ENCODE measurements at regions not wholly inside any gene's neighbourhood (a gene's known extent, or its start where the extent isn't known, plus 50 kb on each side); places are given as distances from the start of the nearest gene placed in this dataset.

DNA sequence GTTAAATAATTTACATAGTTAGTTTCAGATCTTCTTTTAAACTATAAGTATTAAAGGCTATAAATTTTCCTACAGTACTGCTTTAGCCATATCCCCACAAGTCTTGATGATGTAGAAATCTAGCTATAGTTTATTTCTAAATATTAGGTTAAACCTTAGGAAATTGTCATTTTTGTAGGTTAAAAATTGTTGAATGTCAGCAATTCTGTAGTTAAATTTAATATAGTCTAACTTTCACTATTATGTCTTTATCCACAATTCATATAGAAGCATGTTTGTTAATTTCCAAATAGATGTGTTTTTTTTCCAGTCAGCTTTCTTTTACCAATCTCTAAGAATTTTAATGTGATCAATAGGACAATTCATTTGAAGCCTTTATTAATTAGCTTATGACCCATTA is 199.7 kb downstream of the ETAA1 start:
- no peak overlapping the region for H3K4me3 Mint-ChIP-seq (ENCODE audit: unreplicated experiment)
- H3K9me3 Mint-ChIP-seq (ENCODE audit: unreplicated experiment): peaks cover 41% of the 10 kb centered on the region
- peaks cover 18% of the 10 kb centered on the region for H3K4me1 Mint-ChIP-seq (ENCODE audit: unreplicated experiment)
- no peaks in the 10 kb centered on the region for H3K27me3 Mint-ChIP-seq (ENCODE audit: unreplicated experiment)
- peaks cover 1% of the 10 kb centered on the region for H3K36me3 Mint-ChIP-seq (ENCODE audit: unreplicated experiment)
- no peak overlapping the region for H3K27ac Mint-ChIP-seq (ENCODE audit: unreplicated experiment)
- TF ChIP-seq, protein P1, sequence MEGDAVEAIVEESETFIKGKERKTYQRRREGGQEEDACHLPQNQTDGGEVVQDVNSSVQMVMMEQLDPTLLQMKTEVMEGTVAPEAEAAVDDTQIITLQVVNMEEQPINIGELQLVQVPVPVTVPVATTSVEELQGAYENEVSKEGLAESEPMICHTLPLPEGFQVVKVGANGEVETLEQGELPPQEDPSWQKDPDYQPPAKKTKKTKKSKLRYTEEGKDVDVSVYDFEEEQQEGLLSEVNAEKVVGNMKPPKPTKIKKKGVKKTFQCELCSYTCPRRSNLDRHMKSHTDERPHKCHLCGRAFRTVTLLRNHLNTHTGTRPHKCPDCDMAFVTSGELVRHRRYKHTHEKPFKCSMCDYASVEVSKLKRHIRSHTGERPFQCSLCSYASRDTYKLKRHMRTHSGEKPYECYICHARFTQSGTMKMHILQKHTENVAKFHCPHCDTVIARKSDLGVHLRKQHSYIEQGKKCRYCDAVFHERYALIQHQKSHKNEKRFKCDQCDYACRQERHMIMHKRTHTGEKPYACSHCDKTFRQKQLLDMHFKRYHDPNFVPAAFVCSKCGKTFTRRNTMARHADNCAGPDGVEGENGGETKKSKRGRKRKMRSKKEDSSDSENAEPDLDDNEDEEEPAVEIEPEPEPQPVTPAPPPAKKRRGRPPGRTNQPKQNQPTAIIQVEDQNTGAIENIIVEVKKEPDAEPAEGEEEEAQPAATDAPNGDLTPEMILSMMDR (IDR thresholded peaks at IDR 0.05): no peak
- no peak for DNase-seq (ENCODE audit: extremely low spot score, unreplicated experiment)

DNA sequence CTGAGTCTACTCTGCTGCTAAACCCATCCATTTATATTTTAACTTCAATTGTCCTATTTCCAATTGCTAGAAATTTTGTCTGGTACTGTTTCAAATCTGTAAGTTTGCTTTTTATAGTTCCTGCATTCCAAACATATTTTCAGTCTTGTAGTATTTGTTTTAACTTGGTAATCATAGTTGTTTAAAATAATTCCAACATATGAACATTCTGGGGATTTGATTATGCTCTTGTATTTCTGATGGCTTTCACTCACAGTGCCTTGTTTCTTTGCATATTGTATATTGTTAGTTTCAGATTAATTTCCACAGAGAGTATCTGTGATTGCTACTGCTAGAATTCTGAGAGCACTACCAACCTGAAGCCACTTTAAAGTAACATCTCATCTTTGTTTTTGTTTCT is 202.4 kb downstream of the ETAA1 start:
- DNase-seq (ENCODE audit: extremely low spot score, unreplicated experiment): no peak
- H3K27me3 Mint-ChIP-seq (ENCODE audit: unreplicated experiment): no peaks in the 10 kb centered on the region
- TF ChIP-seq, protein P1 (IDR thresholded peaks at IDR 0.05): no peak
- H3K27ac Mint-ChIP-seq (ENCODE audit: unreplicated experiment): peak overlapping the region; percentile 15
- H3K9me3 Mint-ChIP-seq (ENCODE audit: unreplicated experiment): peaks cover 27% of the 10 kb centered on the region
- peaks cover 1% of the 10 kb centered on the region for H3K36me3 Mint-ChIP-seq (ENCODE audit: unreplicated experiment)
- peaks cover 18% of the 10 kb centered on the region for H3K4me1 Mint-ChIP-seq (ENCODE audit: unreplicated experiment)
- H3K4me3 Mint-ChIP-seq (ENCODE audit: unreplicated experiment): no peak overlapping the region

DNA sequence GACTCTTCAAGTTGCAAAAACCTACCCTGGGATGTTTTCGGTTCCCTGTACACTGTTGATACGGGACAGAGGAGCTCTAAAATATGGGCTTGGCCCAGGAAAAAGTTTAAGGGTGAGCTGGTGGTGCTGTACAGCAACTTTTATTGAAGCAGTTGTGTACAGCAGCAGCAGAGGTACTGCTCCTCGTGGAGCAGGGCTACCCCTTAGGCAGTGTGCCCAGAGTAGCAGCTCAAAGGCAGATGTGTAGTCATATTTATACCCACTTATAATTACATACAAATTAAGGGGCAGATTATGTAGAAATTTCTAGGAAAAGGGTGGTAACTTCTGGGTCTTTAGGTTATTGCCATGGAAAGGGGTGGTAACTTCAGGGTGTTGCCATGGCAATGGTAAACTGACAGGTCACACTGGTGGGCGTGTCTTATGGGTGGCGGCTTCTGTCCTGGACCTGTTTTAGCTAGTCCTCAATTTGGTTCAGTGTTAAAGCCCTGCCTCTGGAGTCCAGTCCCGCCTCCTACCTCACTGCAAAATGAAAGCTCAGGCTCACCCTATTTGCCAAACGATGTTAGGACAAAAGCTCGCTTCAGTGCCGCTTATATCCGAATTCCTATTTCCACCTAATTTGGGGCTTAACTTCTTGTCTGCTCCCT is 203.2 kb downstream of the ETAA1 start:
- Mint-ChIP-seq H3K27me3 (ENCODE audit: unreplicated experiment) (no peaks in the 10 kb centered on the region), H3K9me3 (ENCODE audit: unreplicated experiment) (peaks cover 27% of the 10 kb centered on the region), H3K4me1 (ENCODE audit: unreplicated experiment) (peaks cover 18% of the 10 kb centered on the region), H3K27ac (ENCODE audit: unreplicated experiment) (peak overlapping the region; percentile 15), H3K36me3 (ENCODE audit: unreplicated experiment) (peaks cover 1% of the 10 kb centered on the region), H3K4me3 (ENCODE audit: unreplicated experiment) (no peak overlapping the region)
- TF ChIP-seq, protein P1 (IDR thresholded peaks at IDR 0.05): no peak
- no peak for DNase-seq (ENCODE audit: extremely low spot score, unreplicated experiment)

DNA sequence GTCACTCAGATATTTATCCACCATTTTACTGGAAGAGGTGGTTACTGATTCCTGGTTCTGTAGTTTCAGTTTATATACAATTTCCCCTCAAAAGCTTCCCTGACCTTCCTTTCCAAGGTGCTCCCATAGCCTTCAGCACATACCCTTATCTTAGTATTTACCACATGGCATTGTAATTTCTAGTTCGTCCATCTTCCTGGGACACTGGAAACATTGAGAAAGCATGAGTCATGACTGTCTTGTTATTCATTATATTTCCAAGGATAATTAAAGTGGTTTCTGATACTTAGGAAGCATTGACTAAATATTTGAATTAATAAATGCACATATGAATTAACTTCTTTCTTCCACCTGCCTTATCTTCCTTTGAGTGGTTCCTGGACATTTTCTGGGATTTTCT is 203.8 kb downstream of the ETAA1 start:
- H3K4me3 Mint-ChIP-seq (ENCODE audit: unreplicated experiment): no peak overlapping the region
- no peaks in the 10 kb centered on the region for H3K36me3 Mint-ChIP-seq (ENCODE audit: unreplicated experiment)
- no peaks in the 10 kb centered on the region for H3K27me3 Mint-ChIP-seq (ENCODE audit: unreplicated experiment)
- no peak for DNase-seq (ENCODE audit: extremely low spot score, unreplicated experiment)
- TF ChIP-seq, protein P1 (IDR thresholded peaks at IDR 0.05): no peak
- H3K4me1 Mint-ChIP-seq (ENCODE audit: unreplicated experiment): peaks cover 18% of the 10 kb centered on the region
- H3K27ac Mint-ChIP-seq (ENCODE audit: unreplicated experiment): no peak overlapping the region
- H3K9me3 Mint-ChIP-seq (ENCODE audit: unreplicated experiment): peaks cover 23% of the 10 kb centered on the region

DNA sequence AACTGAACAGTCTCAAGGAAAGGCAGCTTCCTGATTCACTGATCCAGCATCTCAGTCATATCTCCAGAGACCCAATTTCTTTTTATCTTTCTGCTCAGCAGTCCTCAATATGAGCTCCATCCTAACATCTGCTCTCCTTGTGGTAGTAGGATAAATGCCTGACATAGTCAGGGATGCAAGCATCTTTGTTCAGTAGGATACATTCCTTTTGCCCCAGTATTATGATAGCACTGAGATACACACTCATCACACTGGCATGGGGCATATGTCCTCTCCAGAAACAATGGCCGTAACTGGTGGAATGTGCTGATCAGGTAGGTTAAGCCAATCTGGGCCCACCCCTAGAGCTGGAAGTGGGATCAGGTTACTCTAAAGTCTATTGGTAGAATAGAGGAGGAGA is 207.2 kb downstream of the ETAA1 start:
- H3K36me3 Mint-ChIP-seq (ENCODE audit: unreplicated experiment): no peaks in the 10 kb centered on the region
- H3K27ac Mint-ChIP-seq (ENCODE audit: unreplicated experiment): no peak overlapping the region
- TF ChIP-seq, protein P1 (IDR thresholded peaks at IDR 0.05): no peak
- H3K27me3 Mint-ChIP-seq (ENCODE audit: unreplicated experiment): no peaks in the 10 kb centered on the region
- peaks cover 13% of the 10 kb centered on the region for H3K4me1 Mint-ChIP-seq (ENCODE audit: unreplicated experiment)
- DNase-seq (ENCODE audit: extremely low spot score, unreplicated experiment): no peak
- no peak overlapping the region for H3K4me3 Mint-ChIP-seq (ENCODE audit: unreplicated experiment)
- H3K9me3 Mint-ChIP-seq (ENCODE audit: unreplicated experiment): peaks cover 2% of the 10 kb centered on the region

All from osteocyte (in vitro differentiated cells).